Neutrophil (primary cell): ENCODE measurements at regions not wholly inside any gene's neighbourhood (a gene's known extent, or its start where the extent isn't known, plus 50 kb on each side); places are given as distances from the start of the nearest gene placed in this dataset.

ENCODE experiments used
- H3K27ac ChIP-seq: fragments of 200-600 bp; sonication (generic); 2 replicates; pipeline ENCODE4 v1.5.1; 2016; ENCODE audit warnings: mild to moderate bottlenecking, moderate library complexity
- H3K27me3 ChIP-seq: fragments of 200-600 bp; sonication (generic); 2 replicates; pipeline ENCODE4 v1.6.0; 2016; ENCODE audit warnings: mild to moderate bottlenecking
- H3K36me3 ChIP-seq: fragments of 200-600 bp; sonication (generic); 2 replicates; pipeline ENCODE4 v1.5.1; 2017
- H3K4me1 ChIP-seq, 2 experiments: fragments of 200-600 bp in 1 of 2; sonication (generic) in 1 of 2; 1 replicate in 1 of 2; 2 replicates in 1 of 2; pipeline versions ENCODE4 v1.5.1 to v1.6.1; 2013 to 2016; ENCODE audit warnings: low read depth in 1 of 2, low read length in 1 of 2, mild to moderate bottlenecking in 1 of 2, moderate library complexity in 1 of 2; ENCODE audit not compliant: control insufficient read depth in 1 of 2, insufficient read depth in 1 of 2
- H3K4me3 ChIP-seq, 2 experiments: fragments of 200-600 bp in 1 of 2; sonication (generic) in 1 of 2; 1 replicate in 1 of 2; 2 replicates in 1 of 2; pipeline ENCODE4 v1.5.1; 2013 to 2016; ENCODE audit warnings: low read depth in 1 of 2, low read length in 1 of 2, mild to moderate bottlenecking in 1 of 2, moderate library complexity in 1 of 2
- H3K9me3 ChIP-seq: fragments of 200-600 bp; sonication (generic); 2 replicates; pipeline ENCODE4 v1.5.1; 2016
- CTCF ChIP-seq: fragments of 200-600 bp; sonication (generic); IDR thresholded peaks from 2 replicates; pipeline ENCODE4 v1.5.1; 2016; ENCODE audit warnings: antibody characterized with exemption

- no peaks in the 10 kb centered on the region for H3K4me1 ChIP-seq
- TF ChIP-seq CTCF: no peak
- H3K27me3 ChIP-seq: no peaks in the 10 kb centered on the region
- no peak overlapping the region for H3K27ac ChIP-seq
- H3K4me3 ChIP-seq: no peak overlapping the region
- no peaks in the 10 kb centered on the region for H3K9me3 ChIP-seq
- no peaks in the 10 kb centered on the region for H3K36me3 ChIP-seq
These were observed 106.8 kb downstream of the CYP26B1 start for GRCh38 chr2:72040629-72041571.

- Histone ChIP-seq H3K4me1 (no peaks in the 10 kb centered on the region), H3K27me3 (no peaks in the 10 kb centered on the region), H3K27ac (no peak overlapping the region), H3K36me3 (no peaks in the 10 kb centered on the region), H3K9me3 (no peaks in the 10 kb centered on the region), H3K4me3 (no peak overlapping the region)
- TF ChIP-seq CTCF: no peak
These were observed 109.1 kb downstream of the CYP26B1 start for GRCh38 chr2:72038524-72038923.

- no peaks in the 10 kb centered on the region for H3K4me1 ChIP-seq
- no peaks in the 10 kb centered on the region for H3K9me3 ChIP-seq
- TF ChIP-seq CTCF: no peak
- H3K27ac ChIP-seq: no peak overlapping the region
- H3K27me3 ChIP-seq: no peaks in the 10 kb centered on the region
- H3K4me3 ChIP-seq: no peak overlapping the region
- H3K36me3 ChIP-seq: no peaks in the 10 kb centered on the region
These were observed 110.4 kb downstream of the CYP26B1 start for GRCh38 chr2:72037261-72037666.

GRCh38 chr2:72036595-72036994, 111.1 kb downstream of the CYP26B1 start:
- no peak overlapping the region for H3K4me3 ChIP-seq
- H3K4me1 ChIP-seq: no peaks in the 10 kb centered on the region
- no peaks in the 10 kb centered on the region for H3K27me3 ChIP-seq
- H3K36me3 ChIP-seq: no peaks in the 10 kb centered on the region
- no peaks in the 10 kb centered on the region for H3K9me3 ChIP-seq
- TF ChIP-seq CTCF: no peak
- no peak overlapping the region for H3K27ac ChIP-seq

GRCh38 chr2:72036173-72036545, 111.5 kb downstream of the CYP26B1 start:
- no peak overlapping the region for H3K4me3 ChIP-seq
- no peaks in the 10 kb centered on the region for H3K4me1 ChIP-seq
- no peak overlapping the region for H3K27ac ChIP-seq
- H3K27me3 ChIP-seq: no peaks in the 10 kb centered on the region
- H3K36me3 ChIP-seq: no peaks in the 10 kb centered on the region
- no peaks in the 10 kb centered on the region for H3K9me3 ChIP-seq
- TF ChIP-seq CTCF: no peak
